ENCODE measurements at regions not wholly inside any gene's neighbourhood (a gene's known extent, or its start where the extent isn't known, plus 50 kb on each side); places are given as distances from the start of the nearest gene placed in this dataset.
"Not testable (repeated sequence)": the region's sequence is repeated elsewhere in the genome, so short reads cannot be mapped to it uniquely, and the experiment has no call there.

DNA sequence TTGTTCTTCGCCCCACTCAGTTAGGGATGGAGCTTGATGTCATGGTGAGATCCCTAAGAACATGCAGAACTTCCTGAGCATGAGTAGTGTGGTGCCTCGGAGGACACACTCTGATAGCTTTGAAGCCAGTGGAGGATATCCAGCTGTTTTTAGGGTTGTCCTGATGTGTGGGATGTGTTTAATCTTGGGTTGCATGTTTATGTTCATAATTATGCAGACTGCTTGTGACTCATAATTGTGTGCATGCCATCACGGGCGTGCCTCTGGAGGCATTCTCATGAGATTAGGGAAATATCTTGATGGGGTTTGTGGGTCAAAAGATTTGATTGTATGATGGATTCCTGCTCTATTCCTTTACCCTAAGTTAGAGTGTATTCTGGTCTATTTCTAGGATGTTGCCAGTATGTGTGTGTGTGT is 267.4 kb upstream of the PELI2 start:
- DNase-seq: no peak

DNA sequence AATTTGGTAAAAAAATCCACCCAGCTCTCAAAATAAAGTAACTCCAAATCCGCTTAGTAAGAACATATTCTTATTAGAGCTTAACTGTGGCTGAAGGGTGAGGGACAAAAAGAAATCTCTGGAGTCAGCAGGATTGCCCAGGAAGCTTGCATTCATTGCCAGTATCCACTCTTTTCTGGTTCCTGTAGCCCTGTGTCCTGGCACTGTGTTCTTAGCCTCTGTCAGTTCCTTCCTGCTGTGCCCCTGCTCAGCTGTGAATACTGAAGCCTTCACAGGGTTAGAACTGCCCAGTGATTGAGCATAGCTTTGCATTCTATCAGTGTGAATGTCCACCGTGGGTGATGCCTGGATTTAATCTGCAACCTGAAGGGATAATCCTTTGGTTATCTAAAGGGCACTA is 266.9 kb upstream of the PELI2 start:
- DNase-seq: no peak

DNA sequence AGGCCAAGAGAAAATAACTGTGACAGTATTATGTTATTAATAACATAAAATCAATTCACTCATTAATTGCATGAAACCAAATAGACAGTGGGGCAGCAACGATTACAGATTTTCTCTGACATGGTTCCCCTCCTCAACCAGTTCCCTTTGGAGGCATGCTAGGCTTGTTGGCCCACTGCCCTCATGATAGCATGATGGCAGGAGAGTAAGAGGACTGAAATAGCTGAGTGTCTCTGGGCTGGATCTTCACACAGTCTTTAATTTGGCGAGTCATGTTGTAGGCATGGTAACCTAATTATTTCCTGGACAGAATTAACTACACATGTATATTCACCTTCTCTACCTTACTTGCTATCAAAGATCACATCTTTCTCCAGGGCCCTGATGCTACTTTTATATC is 266.2 kb upstream of the PELI2 start:
- DNase-seq: no peak

DNA sequence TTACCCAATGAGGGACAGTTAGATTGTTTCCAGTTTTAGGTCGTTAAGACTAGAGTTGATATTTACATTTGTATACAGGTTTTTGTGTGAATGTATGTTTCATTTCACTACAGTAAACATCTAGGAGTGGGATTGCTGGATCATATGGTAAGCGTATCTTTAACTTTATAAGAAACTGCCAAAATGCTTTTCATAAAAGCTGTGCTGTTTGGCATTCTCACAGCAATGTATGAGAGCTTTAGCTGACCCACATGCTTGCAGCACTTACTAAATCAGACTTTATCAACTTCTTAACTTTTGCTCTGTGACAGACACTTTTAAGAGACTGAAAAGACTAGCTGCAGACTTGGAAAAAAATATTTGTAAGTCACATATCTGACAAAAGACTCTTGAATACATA is 262.5 kb upstream of the PELI2 start:
- DNase-seq: no peak

DNA sequence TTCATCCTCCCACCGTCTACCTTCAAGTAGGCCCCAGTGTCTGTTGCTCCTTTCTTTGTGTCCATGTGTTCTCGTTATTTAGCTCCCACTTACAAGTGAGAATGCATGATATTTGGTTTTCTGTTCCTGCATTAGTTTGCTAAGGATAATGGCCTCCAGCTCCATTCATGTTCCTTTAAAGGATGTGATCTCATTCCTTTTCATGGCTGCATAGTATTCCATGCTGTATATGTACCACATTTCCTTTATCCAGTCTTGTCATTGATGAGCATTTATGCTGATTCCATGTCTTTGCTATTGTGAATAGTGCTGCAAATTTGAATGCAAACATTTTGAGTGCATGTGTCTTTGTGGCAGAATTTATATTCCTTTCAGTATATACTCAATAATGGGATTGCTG is 259.6 kb upstream of the PELI2 start:
- DNase-seq: no peak

DNA sequence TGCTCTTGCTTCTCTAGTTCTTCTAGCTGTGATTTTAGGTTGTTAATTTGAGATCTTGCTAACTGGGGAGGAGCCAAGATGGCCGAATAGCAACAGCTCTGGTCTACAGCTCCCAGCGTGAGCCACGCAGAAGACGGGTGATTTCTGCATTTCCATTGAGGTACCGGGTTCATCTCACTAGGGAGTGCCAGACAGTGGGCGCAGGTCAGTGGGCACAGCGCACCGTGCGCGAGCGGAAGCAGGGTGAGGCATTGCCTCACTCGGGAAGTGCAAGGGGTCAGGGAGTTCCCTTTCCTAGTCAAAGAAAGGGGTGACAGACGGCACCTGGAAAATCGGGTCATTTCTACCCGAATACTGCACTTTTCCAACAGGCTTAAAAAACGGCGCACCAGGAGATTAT is 256.6 kb upstream of the PELI2 start:
- DNase-seq: not testable (repeated sequence)

DNA sequence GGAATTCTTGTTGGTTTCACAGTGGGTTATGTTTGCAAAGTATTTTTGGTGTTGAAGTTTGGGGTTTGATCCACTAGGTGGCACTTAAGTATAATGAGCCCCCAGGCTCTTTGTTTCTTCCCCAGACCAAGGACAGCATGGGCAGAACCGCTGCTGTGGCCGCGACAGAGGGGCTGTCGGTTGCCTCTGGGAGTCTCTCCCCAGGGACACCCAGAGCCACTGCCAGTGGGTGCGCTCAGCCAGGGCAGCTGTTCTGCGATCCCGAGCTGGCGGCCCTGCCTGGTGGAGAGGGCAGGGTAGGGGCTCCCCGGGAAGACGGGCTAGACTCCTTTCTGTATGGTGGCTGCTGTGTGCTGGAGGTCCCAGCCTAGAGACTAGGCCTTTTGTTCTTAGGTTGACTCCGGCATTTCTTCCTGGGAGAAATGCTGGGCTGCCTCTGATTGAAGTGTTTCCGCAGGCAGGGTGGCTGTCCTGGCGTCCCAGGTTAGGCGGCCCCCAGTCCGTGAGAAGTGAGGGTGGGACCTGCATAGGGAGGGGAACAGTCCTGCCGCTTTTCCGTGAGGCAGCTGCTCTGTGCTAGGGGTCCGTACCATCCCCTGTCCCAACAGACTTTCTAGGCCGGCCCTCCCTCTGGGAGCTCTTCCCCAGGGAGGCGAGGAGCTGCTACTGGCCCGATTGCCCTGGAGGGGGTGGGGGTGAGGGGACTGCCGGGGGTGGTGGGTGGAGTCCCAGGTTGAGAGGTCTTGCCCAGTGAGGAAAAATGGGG is 253.1 kb upstream of the PELI2 start:
- DNase-seq: peak; percentile 5

DNA sequence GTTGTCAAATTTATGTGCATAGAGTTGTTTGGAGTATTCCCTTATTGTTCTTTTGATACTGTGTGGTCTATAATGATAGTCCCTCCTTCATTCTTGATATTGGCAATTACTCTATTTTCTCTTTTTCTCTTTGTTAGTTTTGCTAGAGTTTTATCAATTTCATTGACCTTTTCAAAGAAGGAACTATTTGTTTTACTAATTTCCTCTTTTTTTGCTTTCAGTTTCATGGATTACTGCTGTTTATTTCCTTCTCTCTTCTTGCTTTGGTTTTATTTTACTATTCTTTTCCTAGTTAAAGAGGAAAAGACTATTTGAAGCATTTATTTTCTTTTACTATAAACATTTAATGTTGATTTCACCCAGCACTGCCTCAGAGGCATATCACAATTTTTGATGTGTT is 250.9 kb upstream of the PELI2 start:
- DNase-seq: no peak

DNA sequence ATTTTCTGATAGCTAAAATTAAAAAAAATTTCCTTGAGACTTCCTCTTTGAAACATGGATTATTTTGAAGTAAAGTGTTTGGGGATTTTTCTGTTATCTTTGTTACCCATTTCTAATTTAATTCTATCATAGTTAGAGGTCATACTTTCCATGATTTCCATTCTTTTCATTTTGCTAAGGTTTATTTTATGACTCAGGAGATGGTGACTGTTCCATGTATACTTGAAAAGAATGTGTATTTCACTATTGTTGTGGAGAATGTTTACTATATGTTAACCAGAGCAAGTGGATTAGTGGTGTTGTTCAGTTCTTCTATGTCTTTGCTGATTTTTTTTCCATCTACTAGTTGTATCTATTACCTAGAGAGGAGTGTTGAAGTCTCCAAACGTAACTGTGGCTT is 250.5 kb upstream of the PELI2 start:
- no peak for DNase-seq

DNA sequence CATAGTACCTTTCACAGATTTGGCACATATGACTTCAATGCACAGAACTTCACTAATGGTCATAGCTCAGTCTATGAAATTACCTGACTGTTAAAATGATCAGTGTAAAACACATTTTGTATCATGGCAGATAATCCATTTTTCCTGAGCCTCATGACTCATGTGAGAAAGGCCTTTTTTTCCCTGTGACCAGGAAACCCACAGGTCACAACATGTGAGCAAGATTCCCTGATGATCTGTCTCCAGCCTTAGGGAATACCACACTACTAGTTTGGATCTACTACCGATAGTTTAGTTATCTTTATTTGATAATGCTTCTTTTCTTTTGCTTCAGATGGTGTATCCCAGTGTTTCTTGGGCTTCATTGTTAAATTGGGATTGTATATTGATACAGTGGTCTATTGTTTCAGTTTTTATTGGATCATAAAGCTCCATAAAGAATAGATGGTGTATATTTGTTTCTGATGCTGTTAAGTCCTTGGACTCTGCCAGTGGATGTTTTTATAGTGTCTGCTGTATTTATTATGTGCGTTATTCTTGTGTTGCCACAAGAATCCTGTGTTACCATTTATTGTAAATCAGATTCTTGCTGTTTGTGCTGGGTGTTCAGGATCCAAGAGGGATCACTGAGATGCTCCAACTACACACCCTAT is 248.7 kb upstream of the PELI2 start:
- DNase-seq: no peak

DNA sequence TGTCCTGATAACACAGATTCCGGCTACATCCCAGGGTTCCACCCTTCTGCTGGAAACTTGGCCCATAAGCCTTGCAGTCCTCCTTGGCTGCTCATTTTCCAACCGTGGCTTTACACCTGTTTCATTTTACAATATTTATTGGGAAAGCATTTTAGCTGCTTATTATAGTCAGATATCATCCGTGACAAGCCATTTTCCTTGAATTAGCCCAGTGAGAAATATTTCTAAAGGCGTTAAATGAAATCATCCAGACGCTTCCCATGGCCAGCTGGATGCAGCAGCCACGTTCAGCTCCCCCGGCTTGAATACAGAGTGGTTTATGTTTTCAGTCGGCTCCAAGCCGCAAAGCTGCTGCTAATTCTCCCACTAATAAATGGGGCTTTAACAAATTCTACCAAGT is 245.0 kb upstream of the PELI2 start:
- DNase-seq: no peak

DNA sequence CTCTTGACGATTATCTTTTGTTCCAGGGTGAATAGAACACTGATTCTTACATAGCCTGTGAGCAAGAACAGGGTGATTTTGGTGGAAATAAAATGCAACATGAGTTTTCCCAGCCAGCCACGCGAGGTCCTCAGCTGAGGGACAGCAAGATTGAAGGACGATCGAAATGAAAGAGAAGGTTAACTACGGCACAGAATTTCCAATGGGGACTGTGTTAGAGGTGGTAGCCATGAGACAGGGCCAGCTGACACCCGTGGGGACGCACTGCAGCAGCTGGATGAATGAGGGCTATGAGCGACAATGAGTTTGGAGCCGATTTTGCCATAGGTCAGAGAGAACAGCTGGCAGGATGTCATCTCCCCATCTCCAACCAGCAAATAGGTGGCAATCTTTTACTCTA is 243.4 kb upstream of the PELI2 start:
- DNase-seq: peak; percentile 11

DNA sequence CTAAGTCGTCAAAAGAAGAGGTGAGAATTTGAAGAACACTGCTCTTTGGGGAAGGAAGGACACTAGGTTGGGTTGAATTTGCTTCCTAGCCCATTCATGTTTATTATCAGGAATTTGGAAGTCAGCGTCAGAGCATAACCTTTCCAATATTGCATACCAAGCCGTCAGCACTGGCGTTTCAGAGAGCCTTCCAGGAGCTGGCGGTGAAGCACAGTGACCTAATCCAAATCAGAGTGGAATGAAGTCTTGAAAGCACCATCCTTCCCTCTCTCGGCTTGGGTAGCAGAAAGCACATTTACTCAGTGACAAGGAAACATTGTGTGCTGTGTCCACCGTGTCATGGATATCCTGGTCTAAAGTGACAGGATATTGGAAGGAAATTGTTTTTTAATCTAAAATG is 240.3 kb upstream of the PELI2 start:
- DNase-seq: no peak

DNA sequence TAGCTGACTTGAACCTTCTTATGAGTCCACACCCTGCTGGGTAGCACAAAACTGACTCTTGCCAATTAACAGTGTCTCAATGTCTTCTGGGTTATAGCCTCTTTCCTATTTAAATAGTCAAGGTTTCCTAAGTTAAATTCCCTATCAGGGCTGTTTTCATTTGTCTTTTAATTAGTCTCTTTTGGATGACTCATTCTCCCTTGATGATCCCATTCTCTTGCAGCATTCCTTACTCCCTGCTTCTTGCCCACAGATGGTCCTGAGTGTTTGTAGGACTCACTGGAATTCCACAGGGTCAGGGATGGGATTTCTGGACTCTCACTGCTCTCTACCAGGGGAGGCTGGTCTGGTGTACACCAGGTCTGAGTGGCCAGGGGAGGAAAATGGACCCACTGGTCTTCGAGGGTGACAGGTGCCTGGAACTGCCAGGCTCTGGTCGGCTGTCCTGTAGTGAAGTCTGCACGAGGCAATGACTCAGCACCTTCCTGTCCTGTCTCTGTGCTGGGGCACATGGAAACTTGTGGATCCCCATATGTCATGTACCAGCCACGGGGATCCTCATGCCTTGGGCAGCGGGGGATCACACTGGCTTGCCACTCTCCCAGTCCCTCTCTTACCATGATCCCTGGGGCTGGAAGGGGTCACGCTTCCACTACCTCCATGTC is 236.5 kb upstream of the PELI2 start:
- no peak for DNase-seq

DNA sequence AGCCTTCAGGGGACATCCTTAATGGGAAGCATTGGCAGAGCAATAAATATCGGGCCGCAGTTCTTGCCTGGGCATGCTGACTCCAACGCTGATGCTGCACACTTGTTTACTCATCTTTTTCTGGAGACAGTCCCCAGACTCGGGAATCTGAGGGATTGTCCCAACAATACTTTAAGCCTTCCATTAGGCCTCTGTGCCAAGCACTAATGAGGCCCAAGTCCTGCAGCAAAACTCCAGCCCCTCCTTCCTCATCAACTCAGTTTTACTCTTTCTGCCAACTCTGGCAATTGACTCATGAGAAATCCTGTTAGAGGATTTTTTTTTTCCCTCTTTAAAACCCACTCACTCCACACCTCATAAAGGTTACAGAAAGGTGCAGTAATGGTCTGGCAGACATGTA is 233.4 kb upstream of the PELI2 start:
- DNase-seq: no peak

DNA sequence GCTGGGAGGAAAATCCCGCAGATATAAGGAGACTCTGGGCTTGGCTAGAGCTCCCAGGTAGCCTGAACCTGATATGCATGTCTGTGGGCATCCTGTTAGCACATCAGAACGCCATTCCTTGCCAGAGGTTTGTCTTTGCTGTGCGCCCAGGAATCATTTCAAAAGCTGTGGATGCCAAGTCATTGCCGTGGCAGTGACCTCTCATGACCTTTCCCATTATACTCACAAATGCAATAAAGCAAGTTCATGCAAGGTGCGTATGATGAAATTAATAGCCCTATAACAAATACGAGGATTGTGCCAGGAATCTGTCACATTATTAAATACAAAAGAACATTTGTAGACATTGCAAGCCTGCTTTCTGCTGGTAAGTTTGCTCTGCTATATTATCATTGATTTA is 229.1 kb upstream of the PELI2 start:
- DNase-seq: no peak

DNA sequence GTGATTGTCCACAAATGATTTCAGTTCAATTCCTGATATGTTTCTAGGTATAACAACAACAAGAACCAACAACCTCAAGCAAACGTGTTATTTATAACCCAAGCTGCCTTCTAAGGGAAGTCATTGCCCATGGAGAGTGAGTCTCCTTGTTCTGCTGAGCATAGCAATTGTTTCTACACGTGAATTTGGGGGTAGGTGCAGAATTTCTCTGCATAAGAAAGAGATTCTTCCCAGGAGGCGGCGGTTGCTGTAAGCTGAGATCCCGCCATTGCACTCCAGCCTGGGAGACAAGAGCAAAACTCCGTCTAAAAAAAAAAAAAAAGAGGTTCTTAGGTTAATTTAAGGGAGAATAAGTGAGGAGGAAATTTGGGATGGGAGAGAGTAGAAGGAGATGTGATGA is 226.5 kb upstream of the PELI2 start:
- DNase-seq: no peak

DNA sequence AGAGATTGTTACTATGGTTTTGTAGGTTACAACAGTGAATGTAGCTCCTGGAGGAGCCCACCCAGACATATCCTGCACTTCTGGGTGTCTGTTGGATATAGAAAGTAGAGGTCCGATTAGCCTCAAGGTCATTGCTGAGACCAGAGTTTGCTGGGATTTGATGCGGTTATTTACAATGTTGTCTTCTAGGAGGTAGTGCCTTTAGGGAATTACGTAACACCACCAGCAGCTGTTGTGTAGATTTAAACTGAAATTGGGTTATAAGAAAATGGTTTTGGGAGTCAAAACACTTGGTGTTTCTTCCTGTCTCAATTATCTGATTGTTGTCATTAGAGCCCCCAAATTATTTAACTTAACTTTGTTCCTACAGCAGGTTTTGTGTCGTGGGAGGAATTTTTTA is 225.3 kb upstream of the PELI2 start:
- no peak for DNase-seq

DNA sequence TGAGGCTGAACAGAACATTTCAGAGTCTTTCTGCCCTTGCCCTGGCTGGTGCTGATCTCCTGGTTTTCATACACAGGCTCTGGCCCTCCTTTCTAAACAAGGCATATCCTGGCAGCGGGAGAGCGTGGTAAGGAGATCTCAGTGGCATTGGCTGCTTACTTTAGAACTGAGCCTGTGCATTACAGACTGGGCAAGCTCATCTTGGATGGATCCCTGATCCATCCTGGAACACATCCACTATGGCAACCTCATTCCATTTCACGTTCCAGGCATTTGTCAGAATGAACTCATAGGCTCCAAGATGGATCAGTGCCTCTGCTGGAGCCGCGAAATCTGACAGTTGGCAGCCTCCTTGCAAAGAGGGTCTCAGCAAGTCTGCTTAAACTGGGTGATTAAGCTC is 224.5 kb upstream of the PELI2 start:
- DNase-seq: no peak

DNA sequence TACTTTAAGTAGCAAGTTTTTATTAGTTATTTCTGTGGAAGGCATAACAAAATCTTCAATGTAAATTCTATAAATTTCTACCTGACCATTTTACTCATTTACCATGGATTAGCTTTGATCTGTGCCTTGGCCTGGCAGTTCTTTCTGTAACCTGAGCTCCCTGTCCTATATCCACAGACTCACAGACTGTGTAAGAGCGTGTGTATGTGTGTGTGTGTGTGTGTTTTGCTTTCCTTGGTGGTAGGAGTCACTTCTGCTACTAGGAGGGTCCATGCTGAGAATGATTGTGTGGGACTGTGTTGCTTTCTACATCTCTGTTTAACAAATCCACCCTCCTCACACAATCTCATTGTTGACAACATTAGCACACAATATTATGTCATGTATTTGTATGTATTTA is 221.2 kb upstream of the PELI2 start:
- DNase-seq: no peak

DNA sequence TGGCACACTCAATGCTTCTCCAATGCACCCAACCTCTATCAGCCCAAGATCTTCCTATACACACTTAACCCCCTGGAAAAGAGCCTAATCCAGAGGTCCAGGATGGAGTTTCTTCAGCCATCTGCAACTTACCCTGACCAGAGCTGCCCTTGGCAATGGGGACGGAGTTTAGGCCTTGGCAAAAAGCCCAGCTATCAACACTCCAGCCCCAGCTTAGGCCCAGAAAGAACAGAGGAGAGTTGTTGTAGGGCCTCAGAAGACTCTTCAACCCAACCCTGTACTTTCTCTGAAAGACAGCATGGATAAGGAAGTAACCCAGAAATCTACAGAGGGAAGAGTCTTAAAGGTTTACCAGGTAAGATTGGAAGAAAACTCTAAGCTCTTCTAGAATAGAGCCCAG is 219.3 kb upstream of the PELI2 start:
- no peak for DNase-seq

DNA sequence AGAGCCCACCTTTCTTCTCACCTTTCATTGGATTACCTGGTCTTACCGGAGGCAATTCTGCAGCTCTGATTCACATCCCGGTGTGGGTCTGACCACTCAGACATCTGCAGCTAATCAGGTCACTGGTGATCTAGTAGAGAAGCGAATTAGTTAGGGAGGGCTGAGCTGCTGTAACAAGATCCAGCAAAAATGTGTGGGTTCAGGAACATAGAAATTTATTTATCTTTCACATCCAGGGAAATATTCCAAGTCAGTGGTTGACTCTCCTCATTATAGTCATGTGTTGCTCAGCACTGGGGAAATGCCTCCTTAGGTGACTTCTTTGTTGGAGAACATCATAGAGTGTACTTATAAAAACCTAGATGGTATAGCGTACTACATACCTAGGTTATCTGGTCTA is 218.7 kb upstream of the PELI2 start:
- no peak for DNase-seq

DNA sequence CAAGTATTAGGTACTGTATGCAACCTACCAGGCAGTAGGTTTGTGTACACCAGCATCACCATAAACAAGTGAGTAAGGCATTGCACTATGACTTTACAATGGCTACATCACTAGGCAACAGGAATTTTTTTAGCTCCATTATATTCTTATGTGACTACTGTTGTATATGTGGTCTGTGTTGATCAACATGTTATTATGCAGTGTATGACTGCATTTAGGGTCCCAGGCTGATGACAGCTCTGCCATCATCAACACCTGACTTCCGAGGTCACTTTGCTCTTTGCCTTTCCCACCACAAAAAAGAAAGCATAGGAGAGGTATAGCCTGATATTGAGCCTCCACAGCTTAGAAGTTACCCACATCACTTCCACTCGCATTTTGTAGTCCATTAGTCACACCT is 217.5 kb upstream of the PELI2 start:
- DNase-seq: no peak

DNA sequence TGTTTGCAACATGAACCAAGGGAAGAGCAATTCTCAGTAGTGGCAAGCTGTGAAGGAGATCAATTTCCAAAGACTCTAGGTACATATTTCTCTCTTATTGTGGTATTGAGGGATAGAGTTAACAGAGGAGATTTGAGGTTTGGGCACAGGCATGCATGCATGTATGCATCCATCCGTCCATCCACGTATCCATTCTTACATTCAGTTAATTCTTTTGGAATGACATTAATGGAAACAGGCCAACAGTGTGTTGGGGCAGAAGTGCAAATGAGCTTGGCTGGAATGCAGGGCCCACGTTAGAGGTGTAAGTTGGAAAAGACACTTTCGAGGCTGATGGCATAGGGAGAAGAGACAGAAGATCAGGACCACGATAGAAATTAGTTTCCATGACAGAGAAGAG is 216.9 kb upstream of the PELI2 start:
- DNase-seq: no peak

DNA sequence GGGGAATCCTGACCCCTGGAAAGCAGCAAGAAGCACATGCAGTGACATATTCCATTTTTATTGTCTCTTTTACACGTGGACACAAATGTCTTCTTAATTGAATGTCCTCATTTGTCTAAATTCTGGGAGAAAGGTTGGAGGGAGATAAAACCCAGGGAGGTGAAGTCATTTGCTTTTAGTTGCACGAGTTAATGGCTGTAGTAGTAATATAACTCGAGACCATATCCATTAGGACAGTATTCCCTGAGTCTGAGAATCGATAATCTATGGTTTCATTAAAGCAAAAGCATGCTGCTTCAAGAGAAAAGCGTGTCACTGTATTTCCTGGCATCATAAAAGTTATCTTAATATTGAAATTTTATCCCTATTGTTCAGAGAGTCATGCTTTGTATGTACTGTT is 216.0 kb upstream of the PELI2 start:
- no peak for DNase-seq
